ENCODE measurements at regions not wholly inside any gene's neighbourhood (a gene's known extent, or its start where the extent isn't known, plus 50 kb on each side); places are given as distances from the start of the nearest gene placed in this dataset.

DNA sequence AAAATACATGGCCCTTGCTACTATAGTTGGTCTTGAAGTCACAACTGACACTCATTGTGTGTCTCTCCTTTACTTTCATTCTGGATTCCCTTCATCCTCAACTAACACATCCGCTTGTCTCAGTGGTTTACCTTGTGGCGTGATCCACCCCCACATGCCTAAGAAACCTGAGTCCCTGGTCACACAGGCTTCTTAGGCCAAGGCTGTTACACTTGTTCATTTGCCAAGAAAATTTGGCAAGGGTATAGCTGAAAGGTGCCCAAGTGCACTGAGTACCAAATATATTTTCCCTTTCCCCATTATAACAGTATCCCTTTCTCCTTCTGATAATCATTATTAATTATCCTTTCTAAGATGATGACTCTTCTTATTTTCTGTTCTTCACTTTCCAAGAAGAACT is 207.6 kb upstream of the STAC start:
- Histone ChIP-seq H3K79me1 (ENCODE audit: low read depth, low read length) (no peaks in the 10 kb centered on the region), H3K4me3 (ENCODE audit: extremely low read depth in 1 of 4, insufficient read depth in 2 of 4, low read depth in 3 of 4, low read length in 4 of 4) (no peak overlapping the region), H3K9ac (replicated peaks in 1 of 4; ENCODE audit: extremely low read depth in 1 of 4, low read depth in 3 of 4, low read length in 3 of 4) (no peak overlapping the region), H2BK120ac (replicated peaks; ENCODE audit: low read depth, low read length) (no peak overlapping the region), H2AK5ac (ENCODE audit: low read depth, low read length) (no peak overlapping the region), H2BK15ac (ENCODE audit: low read length) (no peak overlapping the region), H3K18ac (ENCODE audit: extremely low read depth, low read length) (no peak overlapping the region), H3K14ac (ENCODE audit: insufficient read length) (no peak overlapping the region), H3K23me2 (ENCODE audit: low read depth, low read length) (no peaks in the 10 kb centered on the region), H2BK12ac (ENCODE audit: low read depth, low read length) (no peak overlapping the region), H4K91ac (replicated peaks; ENCODE audit: insufficient read length, low read length) (no peak overlapping the region), H3K9me3 (ENCODE audit: insufficient read depth in 2 of 2, low read depth in 1 of 2, low read length in 1 of 2) (no peaks in the 10 kb centered on the region; a peak in 1 of 4 replicates), H3K56ac (replicated peaks; ENCODE audit: insufficient read length, low read depth, low read length) (no peak overlapping the region), H3K27me3 (replicated peaks in 1 of 4; ENCODE audit: control insufficient read depth in 3 of 4, extremely low read depth in 1 of 4, insufficient read depth in 3 of 4, low read length in 3 of 4) (no peaks in the 10 kb centered on the region), H2BK20ac (ENCODE audit: low read length) (no peak overlapping the region), H3K4me2 (ENCODE audit: insufficient read depth in 1 of 2, low read depth in 2 of 2, low read length in 2 of 2) (no peak overlapping the region), H3K4ac (replicated peaks; ENCODE audit: insufficient read length, low read depth, low read length) (no peak overlapping the region), H3K23ac (ENCODE audit: insufficient read length) (no peak overlapping the region), H4K8ac (ENCODE audit: extremely low read depth, insufficient read depth, low read length) (no peak overlapping the region), H3K4me1 (replicated peaks in 1 of 4; ENCODE audit: control insufficient read depth in 3 of 4, insufficient read depth in 4 of 4, low read length in 3 of 4) (peaks cover 3 to 15% (median 9%) of the 10 kb centered on the region in 4 experiments; a peak in 6 of 7 replicates), H2BK5ac (ENCODE audit: low read depth, low read length) (no peak overlapping the region), H4K20me1 (replicated peaks in 1 of 2; ENCODE audit: control insufficient read depth in 1 of 2, insufficient read depth in 2 of 2, low read length in 2 of 2) (no peaks in the 10 kb centered on the region), H3K36me3 (ENCODE audit: control insufficient read depth in 2 of 4, insufficient read depth in 4 of 4, low read length in 3 of 4) (no peaks in the 10 kb centered on the region), H3K79me2 (ENCODE audit: control insufficient read depth in 1 of 2, insufficient read depth in 2 of 2, low read length in 2 of 2) (no peaks in the 10 kb centered on the region), H3K27ac (ENCODE audit: low read depth, low read length) (no peak overlapping the region), H4K5ac (ENCODE audit: insufficient read length, low read depth, low read length) (no peak overlapping the region), H2AFZ (ENCODE audit: low read length) (no peak overlapping the region)
- DNase-seq (ENCODE audit: low read depth in 1 of 2, low spot score in 2 of 2) (no peak), FAIRE-seq (no peak)
- no peak for TF ChIP-seq HDAC2 (IDR thresholded peaks at IDR 0.05; ENCODE audit: borderline replicate concordance in 1 of 2, low read depth in 2 of 2, low read length in 2 of 2)
- no peak for TF ChIP-seq EGR1 (IDR thresholded peaks at IDR 0.05; ENCODE audit: borderline replicate concordance, low read depth, low read length)
- TF ChIP-seq EP300 (IDR thresholded peaks at IDR 0.05; ENCODE audit: borderline replicate concordance in 1 of 2, low read depth in 2 of 2, low read length in 2 of 2) = no peak
- TF ChIP-seq BACH1 (IDR thresholded peaks at IDR 0.05; ENCODE audit: low read length) = no peak
- TF ChIP-seq MAFK (IDR thresholded peaks at IDR 0.05; ENCODE audit: low read depth, low read length) = no peak
- TF ChIP-seq POLR2A (IDR thresholded peaks at IDR 0.05; ENCODE audit: control extremely low read depth in 1 of 2, low read depth in 2 of 2, low read length in 2 of 2) = no peak
- TF ChIP-seq GTF2F1 (IDR thresholded peaks at IDR 0.05; ENCODE audit: borderline replicate concordance, low read depth, low read length) = no peak
- no peak for TF ChIP-seq KDM1A (IDR thresholded peaks at IDR 0.05; ENCODE audit: borderline replicate concordance, low read length)
- CTCF ChIA-PET (ENCODE audit: partially characterized antibody) = interaction anchor here (0.6 kb wide), 1 partner anchor 11 kb away, joined by 3 read pairs; no protein-coding TSS in a partner anchor
- 94% methylated on average over 2 of the region's 2 CpGs; no CpG with 5 or more reads in 1 of the 2 experiments for WGBS, 2 experiments (ENCODE audit: extremely low coverage in 1 of 2, insufficient coverage in 1 of 2, insufficient read length in 1 of 2, insufficient replicate concordance in 2 of 2, low coverage in 1 of 2, low lambda C conversion rate in 2 of 2, missing lambda C conversion rate in 1 of 2)
- POLR2A ChIA-PET (ENCODE audit: partially characterized antibody) = no interaction called here

Data from H1 (cell line).